ENCODE measurements at regions not wholly inside any gene's neighbourhood (a gene's known extent, or its start where the extent isn't known, plus 50 kb on each side); places are given as distances from the start of the nearest gene placed in this dataset.

- Histone ChIP-seq H3K36me3 (ENCODE audit: insufficient read depth) (no peaks in the 10 kb centered on the region), H3K27ac (ENCODE audit: low read depth) (no peak overlapping the region), H3K4me3 (ENCODE audit: low read depth, low read length) (no peak overlapping the region), H3K4me1 (ENCODE audit: insufficient read depth) (no peaks in the 10 kb centered on the region)
- 85% methylated on average over 18 of the region's 18 CpGs for WGBS
- no peak for DNase-seq (ENCODE audit: extremely low spot score)
Observed at GRCh38 chr20:62562831-62563230, 79.5 kb upstream of the SLCO4A1 start.

GRCh38 chr20:62563561-62563960 is 78.7 kb upstream of the SLCO4A1 start:
- no peaks in the 10 kb centered on the region for H3K36me3 ChIP-seq (ENCODE audit: insufficient read depth)
- 83% methylated on average over 15 of the region's 15 CpGs for WGBS
- H3K27ac ChIP-seq (ENCODE audit: low read depth) = no peak overlapping the region
- H3K4me3 ChIP-seq (ENCODE audit: low read depth, low read length) = no peak overlapping the region
- no peak for DNase-seq (ENCODE audit: extremely low spot score)
- H3K4me1 ChIP-seq (ENCODE audit: insufficient read depth) = no peaks in the 10 kb centered on the region

- no peak for DNase-seq (ENCODE audit: extremely low spot score)
- Histone ChIP-seq H3K4me3 (ENCODE audit: low read depth, low read length) (no peak overlapping the region), H3K4me1 (ENCODE audit: insufficient read depth) (no peaks in the 10 kb centered on the region), H3K36me3 (ENCODE audit: insufficient read depth) (no peaks in the 10 kb centered on the region), H3K27ac (ENCODE audit: low read depth) (no peak overlapping the region)
- 87% methylated on average over 42 of the region's 42 CpGs for WGBS
Observed at GRCh38 chr20:62564456-62565245, 77.7 kb upstream of the SLCO4A1 start.

GRCh38 chr20:62566266-62566665 is 76.0 kb upstream of the SLCO4A1 start:
- H3K36me3 ChIP-seq (ENCODE audit: insufficient read depth) = no peaks in the 10 kb centered on the region
- H3K4me1 ChIP-seq (ENCODE audit: insufficient read depth) = no peaks in the 10 kb centered on the region
- no peak for DNase-seq (ENCODE audit: extremely low spot score)
- H3K4me3 ChIP-seq (ENCODE audit: low read depth, low read length) = no peak overlapping the region
- 87% methylated on average over 11 of the region's 11 CpGs for WGBS
- no peak overlapping the region for H3K27ac ChIP-seq (ENCODE audit: low read depth)

GRCh38 chr20:62566771-62567170 is 75.5 kb upstream of the SLCO4A1 start:
- Histone ChIP-seq H3K36me3 (ENCODE audit: insufficient read depth) (no peaks in the 10 kb centered on the region), H3K4me1 (ENCODE audit: insufficient read depth) (no peaks in the 10 kb centered on the region), H3K27ac (ENCODE audit: low read depth) (no peak overlapping the region), H3K4me3 (ENCODE audit: low read depth, low read length) (no peak overlapping the region)
- WGBS = 85% methylated on average over 18 of the region's 18 CpGs
- no peak for DNase-seq (ENCODE audit: extremely low spot score)

- no peak overlapping the region for H3K27ac ChIP-seq (ENCODE audit: low read depth)
- WGBS = 82% methylated on average over 25 of the region's 25 CpGs
- no peak for DNase-seq (ENCODE audit: extremely low spot score)
- no peaks in the 10 kb centered on the region for H3K4me1 ChIP-seq (ENCODE audit: insufficient read depth)
- no peaks in the 10 kb centered on the region for H3K36me3 ChIP-seq (ENCODE audit: insufficient read depth)
- no peak overlapping the region for H3K4me3 ChIP-seq (ENCODE audit: low read depth, low read length)
Observed at GRCh38 chr20:62567246-62568044, 74.9 kb upstream of the SLCO4A1 start.

GRCh38 chr20:62568045-62568389 is 74.3 kb upstream of the SLCO4A1 start:
- 83% methylated on average over 8 of the region's 8 CpGs for WGBS
- no peaks in the 10 kb centered on the region for H3K36me3 ChIP-seq (ENCODE audit: insufficient read depth)
- H3K4me3 ChIP-seq (ENCODE audit: low read depth, low read length) = no peak overlapping the region
- no peak for DNase-seq (ENCODE audit: extremely low spot score)
- no peaks in the 10 kb centered on the region for H3K4me1 ChIP-seq (ENCODE audit: insufficient read depth)
- no peak overlapping the region for H3K27ac ChIP-seq (ENCODE audit: low read depth)

- no peak overlapping the region for H3K4me3 ChIP-seq (ENCODE audit: low read depth, low read length)
- 80% methylated on average over 19 of the region's 19 CpGs for WGBS
- no peaks in the 10 kb centered on the region for H3K36me3 ChIP-seq (ENCODE audit: insufficient read depth)
- no peak overlapping the region for H3K27ac ChIP-seq (ENCODE audit: low read depth)
- no peaks in the 10 kb centered on the region for H3K4me1 ChIP-seq (ENCODE audit: insufficient read depth)
- DNase-seq (ENCODE audit: extremely low spot score) = no peak
Observed at GRCh38 chr20:62569615-62570014, 72.7 kb upstream of the SLCO4A1 start.

GRCh38 chr20:62570403-62570802 is 71.9 kb upstream of the SLCO4A1 start:
- no peak overlapping the region for H3K4me3 ChIP-seq (ENCODE audit: low read depth, low read length)
- WGBS = 71% methylated on average over 5 of the region's 5 CpGs
- no peak overlapping the region for H3K27ac ChIP-seq (ENCODE audit: low read depth)
- no peaks in the 10 kb centered on the region for H3K4me1 ChIP-seq (ENCODE audit: insufficient read depth)
- DNase-seq (ENCODE audit: extremely low spot score) = no peak
- H3K36me3 ChIP-seq (ENCODE audit: insufficient read depth) = no peaks in the 10 kb centered on the region

GRCh38 chr20:62570897-62571668 is 71.2 kb upstream of the SLCO4A1 start:
- H3K4me1 ChIP-seq (ENCODE audit: insufficient read depth) = no peaks in the 10 kb centered on the region
- no peak overlapping the region for H3K4me3 ChIP-seq (ENCODE audit: low read depth, low read length)
- H3K27ac ChIP-seq (ENCODE audit: low read depth) = no peak overlapping the region
- WGBS = 80% methylated on average over 12 of the region's 12 CpGs
- no peaks in the 10 kb centered on the region for H3K36me3 ChIP-seq (ENCODE audit: insufficient read depth)
- no peak for DNase-seq (ENCODE audit: extremely low spot score)

- DNase-seq (ENCODE audit: extremely low spot score) = no peak
- no peaks in the 10 kb centered on the region for H3K4me1 ChIP-seq (ENCODE audit: insufficient read depth)
Observed at GRCh38 chr20:62571669-62572344, 70.5 kb upstream of the SLCO4A1 start.

GRCh38 chr20:62572980-62573379 is 69.3 kb upstream of the SLCO4A1 start:
- no peak overlapping the region for H3K4me3 ChIP-seq (ENCODE audit: low read depth, low read length)
- no peaks in the 10 kb centered on the region for H3K36me3 ChIP-seq (ENCODE audit: insufficient read depth)
- H3K27ac ChIP-seq (ENCODE audit: low read depth) = no peak overlapping the region
- 44% methylated on average over 15 of the region's 15 CpGs for WGBS
- H3K4me1 ChIP-seq (ENCODE audit: insufficient read depth) = no peaks in the 10 kb centered on the region
- no peak for DNase-seq (ENCODE audit: extremely low spot score)

More at GRCh38 chr20:62571669-62572344, 70.5 kb upstream of the SLCO4A1 start:
- no peak overlapping the region for H3K4me3 ChIP-seq (ENCODE audit: low read depth, low read length)
- 75% methylated on average over 9 of the region's 9 CpGs for WGBS
- no peak overlapping the region for H3K27ac ChIP-seq (ENCODE audit: low read depth)
- no peaks in the 10 kb centered on the region for H3K36me3 ChIP-seq (ENCODE audit: insufficient read depth)

GRCh38 chr20:62573817-62574216 is 68.5 kb upstream of the SLCO4A1 start:
- H3K27ac ChIP-seq (ENCODE audit: low read depth) = no peak overlapping the region
- no peak for DNase-seq (ENCODE audit: extremely low spot score)
- no peaks in the 10 kb centered on the region for H3K4me1 ChIP-seq (ENCODE audit: insufficient read depth)
- H3K4me3 ChIP-seq (ENCODE audit: low read depth, low read length) = no peak overlapping the region
- 45% methylated on average over 3 of the region's 3 CpGs for WGBS
- H3K36me3 ChIP-seq (ENCODE audit: insufficient read depth) = no peaks in the 10 kb centered on the region
